ENCODE measurements at regions not wholly inside any gene's neighbourhood (a gene's known extent, or its start where the extent isn't known, plus 50 kb on each side); places are given as distances from the start of the nearest gene placed in this dataset.
A peak's percentile ranks its signal among the peaks of the same experiment; 100 is the strongest.
"Not testable (repeated sequence)": the region's sequence is repeated elsewhere in the genome, so short reads cannot be mapped to it uniquely, and the experiment has no call there.

- no peaks in the 10 kb centered on the region for H3K79me2 ChIP-seq (ENCODE audit: insufficient read depth, low read length)
- no peaks in the 10 kb centered on the region for H3K27me3 ChIP-seq (ENCODE audit: insufficient read depth, low read length)
- H3K27ac ChIP-seq (ENCODE audit: low read depth, low read length, poor library complexity, severe bottlenecking) = no peak overlapping the region
- H3K36me3 ChIP-seq (ENCODE audit: insufficient read depth, low read length) = no peaks in the 10 kb centered on the region
- no peaks in the 10 kb centered on the region for H3F3A ChIP-seq (ENCODE audit: insufficient read depth, low read length)
- no peak overlapping the region for H2AFZ ChIP-seq (ENCODE audit: low read length)
- no peaks in the 10 kb centered on the region for H4K20me1 ChIP-seq (ENCODE audit: insufficient read depth, low read length)
- H3K9ac ChIP-seq (ENCODE audit: low read length) = no peak overlapping the region
- no peak overlapping the region for H3K4me2 ChIP-seq (ENCODE audit: low read length)
- no peaks in the 10 kb centered on the region for H3K9me3 ChIP-seq (ENCODE audit: low read length)
- H3K4me1 ChIP-seq (ENCODE audit: insufficient read depth, low read length, severe bottlenecking) = peaks cover 7% of the 10 kb centered on the region
- H3K9me2 ChIP-seq (ENCODE audit: low read depth, low read length) = no peaks in the 10 kb centered on the region
- no peak overlapping the region for H3K4me3 ChIP-seq (ENCODE audit: low read depth, low read length, poor library complexity, severe bottlenecking)
- TF ChIP-seq EZH2 (IDR thresholded peaks at IDR 0.05; ENCODE audit: borderline replicate concordance, low read length) (no peak), CTCF (IDR thresholded peaks at IDR 0.05; ENCODE audit: low read length) (no peak)
These were observed 336.9 kb downstream of the BMP4 start for GRCh38 chr14:53619691-53620231.

- not testable (repeated sequence) for H3K79me2 ChIP-seq (ENCODE audit: insufficient read depth, low read length); H3K9ac ChIP-seq (ENCODE audit: low read length); H3K9me2 ChIP-seq (ENCODE audit: low read depth, low read length); H3F3A ChIP-seq (ENCODE audit: insufficient read depth, low read length); H3K27ac ChIP-seq (ENCODE audit: low read depth, low read length, poor library complexity, severe bottlenecking); H3K36me3 ChIP-seq (ENCODE audit: insufficient read depth, low read length); H3K27me3 ChIP-seq (ENCODE audit: insufficient read depth, low read length); H3K9me3 ChIP-seq (ENCODE audit: low read length); H4K20me1 ChIP-seq (ENCODE audit: insufficient read depth, low read length); H3K4me2 ChIP-seq (ENCODE audit: low read length); H3K4me3 ChIP-seq (ENCODE audit: low read depth, low read length, poor library complexity, severe bottlenecking); H2AFZ ChIP-seq (ENCODE audit: low read length)
- H3K4me1 ChIP-seq (ENCODE audit: insufficient read depth, low read length, severe bottlenecking) = peaks cover 36% of the 10 kb centered on the region
These were observed 340.1 kb downstream of the BMP4 start for GRCh38 chr14:53616536-53616935.

GRCh38 chr14:53615252-53615651 is 341.4 kb downstream of the BMP4 start:
- H3K9me2 ChIP-seq (ENCODE audit: low read depth, low read length) = no peaks in the 10 kb centered on the region
- peak overlapping the region; percentile 97 for H3K27ac ChIP-seq (ENCODE audit: low read depth, low read length, poor library complexity, severe bottlenecking)
- TF ChIP-seq EZH2 (IDR thresholded peaks at IDR 0.05; ENCODE audit: borderline replicate concordance, low read length) (no peak), CTCF (IDR thresholded peaks at IDR 0.05; ENCODE audit: low read length) (no peak)
- no peaks in the 10 kb centered on the region for H3K79me2 ChIP-seq (ENCODE audit: insufficient read depth, low read length)
- H3K9me3 ChIP-seq (ENCODE audit: low read length) = no peaks in the 10 kb centered on the region
- peaks cover 36% of the 10 kb centered on the region for H3K4me1 ChIP-seq (ENCODE audit: insufficient read depth, low read length, severe bottlenecking)
- no peaks in the 10 kb centered on the region for H3F3A ChIP-seq (ENCODE audit: insufficient read depth, low read length)
- no peaks in the 10 kb centered on the region for H3K27me3 ChIP-seq (ENCODE audit: insufficient read depth, low read length)
- H2AFZ ChIP-seq (ENCODE audit: low read length) = no peak overlapping the region
- H3K36me3 ChIP-seq (ENCODE audit: insufficient read depth, low read length) = no peaks in the 10 kb centered on the region
- no peak overlapping the region for H3K4me3 ChIP-seq (ENCODE audit: low read depth, low read length, poor library complexity, severe bottlenecking)
- H4K20me1 ChIP-seq (ENCODE audit: insufficient read depth, low read length) = no peaks in the 10 kb centered on the region
- H3K4me2 ChIP-seq (ENCODE audit: low read length) = no peak overlapping the region
- H3K9ac ChIP-seq (ENCODE audit: low read length) = no peak overlapping the region
